Eye (tissue), 1 donor: ENCODE measurements at regions not wholly inside any gene's neighbourhood (a gene's known extent, or its start where the extent isn't known, plus 50 kb on each side); places are given as distances from the start of the nearest gene placed in this dataset.

ENCODE experiments used
- DNase-seq: peaks from one replicate; pipeline ENCODE4 v3.0.0-alpha.2; 2015

- DNase-seq: peak; percentile 34
Measured at GRCh38 chr5:68911840-68912690, 181.7 kb upstream of the SLC30A5 start.

GRCh38 chr5:68915079-68915478 lies 178.7 kb upstream of the SLC30A5 start:
- no peak for DNase-seq

GRCh38 chr5:68918306-68918705 lies 175.5 kb upstream of the SLC30A5 start:
- no peak for DNase-seq

- no peak for DNase-seq
Measured at GRCh38 chr5:68919988-68920490, 173.8 kb upstream of the SLC30A5 start.

- no peak for DNase-seq
Measured at GRCh38 chr5:68920888-68921287, 172.9 kb upstream of the SLC30A5 start.

- DNase-seq: no peak
Measured at GRCh38 chr5:68922172-68922987, 171.4 kb upstream of the SLC30A5 start.

- DNase-seq: no peak
Measured at GRCh38 chr5:68924481-68925145, 169.2 kb upstream of the SLC30A5 start.

- no peak for DNase-seq
Measured at GRCh38 chr5:68928617-68929302, 165.1 kb upstream of the SLC30A5 start.

- DNase-seq: no peak
Measured at GRCh38 chr5:68930139-68930538, 163.7 kb upstream of the SLC30A5 start.

- peak; percentile 34 for DNase-seq
Measured at GRCh38 chr5:68932830-68933434, 160.9 kb upstream of the SLC30A5 start.

GRCh38 chr5:68942169-68942568 lies 151.6 kb upstream of the SLC30A5 start:
- no peak for DNase-seq

- no peak for DNase-seq
Measured at GRCh38 chr5:68946728-68947127, 147.1 kb upstream of the SLC30A5 start.

- DNase-seq: no peak
Measured at GRCh38 chr5:68947986-68948385, 145.8 kb upstream of the SLC30A5 start.

GRCh38 chr5:68949256-68949655 lies 144.6 kb upstream of the SLC30A5 start:
- no peak for DNase-seq

GRCh38 chr5:68949711-68950110 lies 144.1 kb upstream of the SLC30A5 start:
- DNase-seq: no peak

- DNase-seq: peak; percentile 73
Measured at GRCh38 chr5:68950125-68950524, 143.7 kb upstream of the SLC30A5 start.

- no peak for DNase-seq
Measured at GRCh38 chr5:68950930-68951329, 142.9 kb upstream of the SLC30A5 start.

- DNase-seq: peak; percentile 25
Measured at GRCh38 chr5:68953231-68953874, 140.5 kb upstream of the SLC30A5 start.

- peak; percentile 63 for DNase-seq
Measured at GRCh38 chr5:68953875-68954617, 139.8 kb upstream of the SLC30A5 start.

GRCh38 chr5:68954618-68954910 lies 139.2 kb upstream of the SLC30A5 start:
- DNase-seq: no peak

GRCh38 chr5:68957591-68957990 lies 136.2 kb upstream of the SLC30A5 start:
- no peak for DNase-seq
